GM18519 (cell line): ENCODE measurements at regions not wholly inside any gene's neighbourhood (a gene's known extent, or its start where the extent isn't known, plus 50 kb on each side); places are given as distances from the start of the nearest gene placed in this dataset.
A peak's percentile ranks its signal among the peaks of the same experiment; 100 is the strongest.

Experiments
- ATAC-seq: cut with Tn5 transposase; IDR thresholded peaks from one replicate; pipeline ENCODE4 v1.9.1; 2021; ENCODE audit warnings: mild to moderate bottlenecking, moderate library complexity; ENCODE audit not compliant: unreplicated experiment, low FRiP score

DNA sequence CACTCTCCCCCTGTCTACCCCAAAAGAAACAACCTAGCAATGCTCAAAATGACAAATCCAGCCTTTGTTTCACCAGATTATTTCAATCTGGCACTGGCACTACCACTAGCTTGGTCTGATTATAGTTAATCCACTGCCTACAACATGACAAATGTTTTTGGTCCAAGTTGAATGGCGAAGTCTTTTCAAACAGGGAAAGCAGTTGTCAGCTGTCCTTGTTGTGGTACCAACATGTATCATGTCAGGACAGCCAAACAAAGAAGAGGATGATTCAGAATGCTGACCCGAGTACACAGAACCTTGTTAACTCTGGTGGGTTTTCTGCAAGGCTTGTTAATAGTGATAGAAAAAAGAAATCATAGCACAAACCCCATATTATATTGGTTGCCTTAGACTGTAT lies 160.8 kb upstream of the ANK2 start:
- no peak for ATAC-seq

GRCh38 chr4:112889199-112889598 lies 160.3 kb upstream of the ANK2 start:
- no peak for ATAC-seq

- ATAC-seq, result no peak
These were observed 159.6 kb upstream of the ANK2 start for GRCh38 chr4:112889619-112890527.

- no peak for ATAC-seq
These were observed 155.0 kb upstream of the ANK2 start for GRCh38 chr4:112894480-112894879.

- no peak for ATAC-seq
These were observed 154.5 kb upstream of the ANK2 start for GRCh38 chr4:112894951-112895350.

DNA sequence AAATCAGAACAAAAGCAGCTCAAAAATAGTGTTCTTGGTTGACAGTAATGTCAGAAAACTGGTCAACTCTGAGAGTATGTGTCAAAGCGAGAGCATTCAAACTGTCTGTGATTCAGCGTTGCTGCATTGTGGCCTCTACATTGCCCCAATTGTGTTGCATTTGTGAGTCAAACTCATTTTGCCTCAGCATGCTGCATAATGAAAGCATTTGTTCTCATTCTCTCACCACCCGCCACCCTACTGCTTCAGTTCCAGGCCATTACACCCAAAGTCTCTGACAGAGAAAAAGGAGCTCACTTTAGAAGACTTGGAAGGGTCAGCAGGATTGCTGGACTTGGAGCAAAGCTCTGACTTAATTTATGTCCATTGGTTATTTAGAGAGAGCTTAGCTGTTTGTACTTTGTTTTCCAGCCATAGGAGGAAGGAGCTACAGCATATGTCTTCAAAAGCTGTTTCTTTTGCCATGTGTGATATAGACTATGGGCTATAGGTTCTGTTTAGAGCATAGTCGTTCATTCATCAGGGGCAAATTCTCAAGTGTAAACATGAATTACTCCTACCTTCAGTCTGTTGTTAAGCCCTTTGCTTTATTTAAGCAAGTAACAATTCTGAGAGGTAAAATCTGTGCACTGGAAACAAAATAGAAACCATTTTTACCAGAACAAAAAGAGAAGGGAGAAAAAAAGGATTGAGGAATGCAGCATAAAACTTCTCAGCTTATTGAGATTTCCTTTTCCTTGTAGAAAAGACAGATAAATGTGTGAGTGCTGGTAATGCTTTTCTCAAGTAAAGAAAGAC lies 153.4 kb upstream of the ANK2 start:
- peak; percentile 50 for ATAC-seq

DNA sequence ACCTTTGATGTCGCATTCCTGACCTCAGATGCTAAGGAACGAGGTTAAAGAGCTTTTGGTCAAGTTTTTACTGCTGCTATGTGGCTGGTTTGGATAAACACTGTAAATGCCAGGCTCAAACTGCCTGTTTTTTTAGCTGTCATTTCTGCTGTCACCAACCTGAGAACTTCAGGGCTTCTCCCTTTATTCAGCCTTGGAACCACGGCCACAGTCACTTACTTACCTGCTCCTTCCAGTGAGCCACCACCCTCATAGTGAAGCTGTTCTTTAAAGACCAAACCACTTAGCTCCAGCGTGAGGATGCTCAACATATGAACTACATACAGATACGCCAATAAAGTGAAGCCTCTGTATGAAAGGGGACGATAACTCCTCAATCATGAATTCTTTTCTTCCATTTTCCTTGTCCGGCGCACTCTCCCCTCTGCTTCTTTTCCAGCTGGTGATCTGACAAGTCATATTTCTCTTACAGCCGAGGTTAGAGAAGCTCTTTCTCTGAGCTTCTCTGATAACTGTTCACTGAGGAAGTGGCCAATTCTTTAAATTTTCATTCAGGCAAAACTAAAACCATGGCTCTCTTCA lies 152.8 kb upstream of the ANK2 start:
- no peak for ATAC-seq

DNA sequence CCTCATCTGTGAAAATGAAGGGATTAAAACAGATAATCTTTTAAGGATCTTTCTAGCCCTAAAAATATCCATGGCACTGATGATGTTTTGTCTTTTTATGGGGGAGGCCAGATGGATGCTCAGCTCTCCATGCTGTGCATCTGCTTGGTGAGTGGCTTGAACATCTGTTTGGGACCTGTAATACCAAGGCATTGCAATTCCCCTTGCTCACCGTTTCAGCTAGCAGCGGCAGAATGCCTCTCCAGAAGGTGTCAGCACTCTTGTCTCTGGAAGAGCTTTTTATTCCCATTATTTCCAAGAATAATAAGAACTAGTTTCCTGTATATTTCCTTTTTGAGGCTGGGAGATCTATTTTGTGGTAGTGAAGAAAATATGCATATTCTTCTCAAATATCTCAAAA lies 151.9 kb upstream of the ANK2 start:
- ATAC-seq, result no peak

GRCh38 chr4:112898357-112899141 lies 150.9 kb upstream of the ANK2 start:
- no peak for ATAC-seq

- ATAC-seq, result no peak
These were observed 149.0 kb upstream of the ANK2 start for GRCh38 chr4:112900416-112900815.

DNA sequence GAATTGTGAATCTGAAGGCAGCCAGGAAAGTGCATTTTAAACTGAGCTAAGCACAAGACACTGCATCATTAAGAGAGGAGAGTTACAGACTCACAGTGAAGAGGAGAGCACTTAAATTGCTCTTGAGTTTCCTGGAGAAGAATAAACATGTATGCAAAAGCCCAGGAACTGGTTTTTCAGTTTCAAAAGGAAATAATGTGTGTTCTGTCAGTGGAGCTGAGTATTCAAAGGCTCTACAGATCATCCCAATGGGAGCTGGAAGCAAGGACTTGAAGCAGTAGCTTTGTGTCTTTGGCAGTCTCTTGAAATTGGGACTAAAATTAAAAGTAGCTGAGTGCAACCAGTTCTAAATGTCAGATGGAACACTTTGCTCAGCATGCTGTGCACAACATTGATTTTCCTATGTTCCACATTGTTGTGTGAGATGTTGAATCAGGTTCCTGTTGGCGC lies 147.5 kb upstream of the ANK2 start:
- no peak for ATAC-seq

- ATAC-seq, result no peak
These were observed 143.7 kb upstream of the ANK2 start for GRCh38 chr4:112905728-112906127.

GRCh38 chr4:112908511-112908910 lies 140.9 kb upstream of the ANK2 start:
- no peak for ATAC-seq

- ATAC-seq, result no peak
These were observed 139.2 kb upstream of the ANK2 start for GRCh38 chr4:112910109-112910736.

- ATAC-seq, result no peak
These were observed 132.6 kb upstream of the ANK2 start for GRCh38 chr4:112916868-112917267.

DNA sequence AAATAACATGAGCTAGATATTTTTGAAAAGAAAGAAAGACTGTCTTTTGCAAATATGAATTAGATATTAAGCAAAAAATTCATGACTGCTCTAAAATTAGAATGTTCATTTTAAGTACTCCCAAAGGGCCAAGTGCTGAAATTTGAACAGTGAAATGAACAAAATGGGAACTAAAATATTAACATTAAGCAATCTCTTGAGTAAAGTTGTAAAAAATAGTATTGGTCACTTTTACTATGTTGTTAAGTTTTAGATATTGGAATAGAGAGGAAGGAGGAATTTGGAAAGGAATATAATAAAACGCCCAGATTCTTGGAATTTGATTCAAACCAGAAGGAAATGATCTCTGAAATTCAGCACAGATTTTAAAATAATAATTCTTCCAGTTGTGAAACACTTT lies 125.9 kb upstream of the ANK2 start:
- no peak for ATAC-seq

DNA sequence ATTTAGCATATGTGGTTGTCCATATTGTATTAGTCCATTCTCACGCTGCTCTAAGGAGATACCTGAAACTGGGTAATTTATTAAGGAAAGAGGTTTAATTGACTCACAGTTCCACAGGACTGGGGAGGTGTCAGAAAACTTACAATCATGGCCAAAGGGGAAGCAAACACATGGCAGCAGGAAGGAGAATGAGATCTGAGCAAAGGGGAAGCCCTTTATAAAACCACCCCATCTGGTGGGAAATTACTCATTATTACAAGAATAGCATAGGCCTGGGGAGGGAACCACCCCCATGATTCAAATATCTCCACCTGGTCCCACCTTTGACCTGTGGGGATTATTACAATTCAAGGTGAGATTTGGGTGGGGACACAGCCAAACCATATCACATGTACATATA lies 122.6 kb upstream of the ANK2 start:
- no peak for ATAC-seq

- ATAC-seq, result no peak
These were observed 121.9 kb upstream of the ANK2 start for GRCh38 chr4:112927544-112927943.

DNA sequence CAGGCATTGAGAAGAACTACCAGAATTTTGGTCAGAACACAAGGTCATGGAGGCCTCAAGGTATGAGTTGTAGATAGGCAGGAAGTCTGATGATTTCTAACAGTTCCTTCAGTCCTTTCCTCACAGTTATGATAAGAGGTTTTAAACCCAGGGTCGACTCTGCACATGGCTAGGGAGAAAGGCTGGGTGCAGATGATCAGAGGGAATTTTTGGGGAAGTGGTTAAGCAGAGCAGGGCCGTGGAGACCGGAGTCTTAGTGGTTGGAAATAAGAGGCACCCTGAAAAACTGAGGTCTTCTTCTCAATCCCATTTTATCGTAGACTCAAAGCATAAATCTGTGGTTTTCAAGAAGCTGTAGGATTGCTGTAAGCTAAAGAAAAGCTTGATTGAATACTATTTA lies 118.5 kb upstream of the ANK2 start:
- ATAC-seq, result no peak

DNA sequence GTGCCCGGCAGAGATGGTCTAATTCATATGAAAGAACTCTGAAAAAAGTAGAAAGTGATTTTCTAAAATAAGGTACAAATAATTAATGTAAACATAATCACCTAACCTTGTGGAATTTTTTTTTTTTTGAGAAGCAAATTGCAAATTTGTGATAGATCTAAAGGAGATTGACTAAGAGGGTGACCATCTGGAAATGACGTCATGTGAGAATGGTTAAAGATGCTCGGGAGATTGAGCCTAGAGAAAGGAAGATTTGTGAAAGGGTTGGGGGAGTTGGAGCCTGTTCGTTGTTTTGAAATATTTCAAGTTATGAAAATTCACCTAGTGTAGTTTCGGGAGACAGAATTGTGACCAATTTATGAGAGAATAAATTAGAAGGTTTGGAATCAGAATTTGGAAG lies 115.7 kb upstream of the ANK2 start:
- no peak for ATAC-seq
